ENCODE measurements at regions not wholly inside any gene's neighbourhood (a gene's known extent, or its start where the extent isn't known, plus 50 kb on each side); places are given as distances from the start of the nearest gene placed in this dataset.

DNA sequence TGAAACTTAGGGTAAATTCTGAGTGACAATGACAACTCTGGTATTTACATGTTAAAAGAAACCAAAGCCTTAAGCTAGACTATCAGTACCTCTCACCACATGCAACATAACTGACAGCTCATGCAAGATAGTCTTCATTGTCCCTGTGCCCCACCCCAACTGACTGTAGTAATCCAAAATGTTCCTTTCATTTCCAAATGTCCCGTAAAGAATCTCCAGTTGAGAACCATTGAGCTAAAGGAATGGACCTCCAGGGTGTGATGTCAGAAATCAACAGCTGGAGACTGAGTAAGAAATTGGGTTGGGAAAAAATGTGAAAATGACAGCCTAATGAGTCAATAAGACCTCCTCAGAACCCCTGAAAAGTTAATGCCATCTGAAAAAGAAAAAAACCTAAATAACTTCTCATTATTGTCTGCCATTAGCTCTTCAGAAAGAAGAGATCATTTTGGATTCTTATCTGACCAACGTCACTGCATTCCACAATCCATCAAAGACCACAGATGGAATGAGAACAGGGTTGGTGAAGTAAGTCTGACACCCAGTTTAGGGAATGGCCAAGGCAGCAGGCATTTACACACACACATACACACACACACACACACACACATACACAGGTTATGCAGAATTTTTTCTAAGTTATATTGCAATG, 51.7 kb upstream of the ACVR2A start:
- DNase-seq (ENCODE audit: extremely low read depth, low read depth): no peak

DNA sequence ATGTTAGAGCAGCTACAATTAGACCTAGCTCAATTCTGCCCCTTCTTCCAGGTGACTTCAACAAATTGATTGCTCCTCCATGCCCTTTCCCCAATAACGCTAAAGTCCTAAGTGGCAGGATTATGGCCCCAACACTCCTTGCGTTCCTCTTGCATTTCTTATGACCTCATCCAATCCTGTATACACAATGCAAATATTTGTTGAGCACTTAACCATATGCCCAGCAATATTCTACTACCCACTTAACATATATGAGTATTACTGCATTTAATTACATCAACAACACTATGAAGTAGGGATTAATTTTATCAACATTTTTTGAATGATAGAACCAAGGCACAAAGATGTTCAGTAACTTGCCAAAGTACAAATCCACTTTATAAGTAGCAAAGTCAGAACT, 54.2 kb upstream of the ACVR2A start:
- DNase-seq (ENCODE audit: extremely low read depth, low read depth): no peak

DNA sequence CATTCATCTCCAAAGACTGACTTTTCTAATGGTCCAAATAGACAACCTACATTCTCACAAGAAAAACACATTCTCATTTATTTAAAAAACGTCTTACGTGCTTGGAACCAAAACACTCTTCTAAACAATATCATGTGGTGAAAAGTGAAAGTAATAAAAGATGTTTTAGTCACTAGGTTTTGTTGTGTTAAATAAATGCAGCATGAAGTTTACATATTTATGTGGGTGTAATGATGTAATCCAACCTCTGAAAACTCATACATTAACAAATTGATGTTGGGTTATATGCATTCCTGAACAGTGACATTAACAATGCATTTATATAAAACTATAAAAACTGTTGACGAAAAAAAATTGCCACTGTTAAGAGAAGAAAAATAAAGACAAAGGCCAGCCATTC, 55.1 kb upstream of the ACVR2A start:
- no peak for DNase-seq (ENCODE audit: extremely low read depth, low read depth)

- no peak for DNase-seq (ENCODE audit: extremely low read depth, low read depth)
These were observed 55.5 kb upstream of the ACVR2A start for GRCh38 chr2:147789287-147789686.

DNA sequence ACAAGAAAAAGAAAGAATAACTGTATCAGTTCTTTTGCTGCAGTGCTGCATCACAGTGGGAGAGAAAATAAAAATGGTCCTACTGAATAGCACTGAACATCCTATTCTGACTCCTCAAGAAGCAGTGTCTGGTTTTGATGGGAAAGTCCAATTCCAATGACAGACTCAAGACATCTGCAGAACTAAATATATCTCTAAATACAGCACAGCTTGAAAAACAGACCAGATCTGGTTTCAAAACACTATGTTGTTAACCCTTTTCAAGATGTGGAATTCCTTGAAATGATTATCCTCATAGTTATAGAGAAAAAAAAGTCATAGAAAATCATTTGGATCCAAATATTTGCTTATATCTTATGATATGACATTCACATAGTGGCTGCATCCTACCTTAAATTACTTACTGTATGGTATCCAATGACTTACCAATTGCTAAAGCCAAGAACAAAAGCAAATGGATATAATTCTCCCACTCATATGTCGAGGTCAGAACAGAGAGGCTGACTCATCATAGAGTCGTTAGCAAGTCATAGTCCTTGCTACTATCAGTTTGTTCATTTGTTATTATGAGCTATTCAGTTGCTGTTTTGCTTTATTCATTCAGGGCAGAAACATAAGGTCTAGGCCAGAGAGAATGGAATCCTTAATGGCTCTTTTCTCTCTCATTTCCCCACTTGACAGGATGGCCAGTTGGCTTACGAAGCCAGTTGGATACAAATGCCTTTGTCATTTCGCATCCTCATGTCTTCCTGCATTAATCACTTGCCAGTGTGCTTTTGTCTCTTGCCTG, 62.5 kb upstream of the ACVR2A start:
- no peak for DNase-seq (ENCODE audit: extremely low read depth, low read depth)

DNA sequence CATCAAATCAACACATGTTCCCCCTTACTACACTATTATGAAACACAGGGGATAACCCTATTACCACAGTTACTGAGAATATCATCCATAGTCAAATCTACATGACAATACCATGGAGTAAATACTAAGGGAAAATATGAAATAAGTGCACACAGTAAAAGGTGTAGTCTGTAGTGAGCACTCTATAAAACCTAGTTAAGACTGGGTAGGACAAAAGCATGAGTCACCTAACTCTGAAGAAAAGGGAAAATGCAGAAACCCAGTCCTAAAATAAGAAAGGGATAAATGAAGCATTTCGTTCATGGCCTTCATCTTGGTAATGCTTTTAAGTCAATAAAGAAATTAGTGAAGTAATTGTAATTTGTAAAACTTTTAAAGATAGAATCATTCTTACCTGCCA, 65.4 kb upstream of the ACVR2A start:
- DNase-seq (ENCODE audit: extremely low read depth, low read depth): no peak

- no peak for DNase-seq (ENCODE audit: extremely low read depth, low read depth)
These were observed 67.4 kb upstream of the ACVR2A start for GRCh38 chr2:147777394-147777793.

DNA sequence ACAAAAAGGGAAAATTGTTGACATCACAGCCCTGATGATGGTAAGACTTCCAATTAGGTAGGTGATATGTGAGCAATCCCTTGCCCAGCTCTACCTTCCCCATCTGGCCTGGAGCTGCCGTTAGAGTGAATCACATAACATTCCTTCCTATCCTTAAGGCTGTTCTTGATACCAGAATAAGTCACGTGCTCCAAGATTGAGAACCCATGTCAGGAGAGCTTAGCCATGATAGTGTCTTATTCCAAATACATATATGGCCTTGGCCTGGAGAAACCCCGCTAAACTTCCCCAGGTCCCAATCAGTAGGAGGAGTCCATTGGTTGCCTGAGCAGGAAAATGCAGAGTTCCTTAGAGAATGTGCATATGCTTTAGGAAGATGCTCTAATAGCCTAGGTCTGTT, 70.0 kb upstream of the ACVR2A start:
- no peak for DNase-seq (ENCODE audit: extremely low read depth, low read depth)

- DNase-seq (ENCODE audit: extremely low read depth, low read depth): no peak
These were observed 71.3 kb upstream of the ACVR2A start for GRCh38 chr2:147773479-147773878.

DNA sequence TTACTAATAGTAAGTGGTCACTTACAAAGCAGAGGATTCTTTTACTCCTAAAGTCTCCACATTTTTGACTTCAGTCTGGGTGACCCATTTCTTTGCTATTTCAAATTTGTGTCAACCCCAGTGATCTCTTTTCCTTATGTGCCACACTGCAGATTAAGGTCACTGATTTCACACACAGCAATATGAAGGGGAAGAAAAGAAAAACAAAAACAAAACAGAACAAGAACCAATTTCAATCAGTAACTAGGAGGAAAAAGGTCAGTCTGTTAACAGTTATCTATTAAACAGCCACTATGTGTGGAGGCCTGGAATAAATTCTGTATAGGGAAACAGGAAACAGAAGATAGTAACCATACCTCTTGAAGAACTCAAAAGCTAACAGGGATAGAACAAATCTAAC, 72.0 kb upstream of the ACVR2A start:
- DNase-seq (ENCODE audit: extremely low read depth, low read depth): no peak

DNA sequence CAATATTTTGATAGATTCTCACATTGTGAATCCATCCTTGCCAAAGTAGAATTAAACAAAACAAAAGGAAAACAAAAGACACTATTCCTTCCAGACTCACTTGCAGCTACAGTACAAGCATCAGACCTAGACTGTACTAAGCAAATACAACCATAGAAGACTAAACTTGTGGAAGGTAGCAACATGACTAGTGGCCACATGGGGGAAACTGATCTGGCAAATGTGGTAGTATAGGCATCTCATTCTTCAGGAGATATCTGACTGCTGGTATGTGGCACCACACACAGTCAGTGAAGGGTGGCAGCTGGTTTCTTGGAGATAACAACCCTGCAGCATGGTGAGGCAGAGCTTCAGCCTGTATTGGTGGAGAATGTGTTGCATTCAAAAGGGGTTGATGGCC, 81.0 kb upstream of the ACVR2A start:
- DNase-seq (ENCODE audit: extremely low read depth, low read depth): no peak

GRCh38 chr2:147760984-147761383, 83.8 kb upstream of the ACVR2A start:
- DNase-seq (ENCODE audit: extremely low read depth, low read depth): no peak

GRCh38 chr2:147759536-147759935, 85.3 kb upstream of the ACVR2A start:
- DNase-seq (ENCODE audit: extremely low read depth, low read depth): no peak

DNA sequence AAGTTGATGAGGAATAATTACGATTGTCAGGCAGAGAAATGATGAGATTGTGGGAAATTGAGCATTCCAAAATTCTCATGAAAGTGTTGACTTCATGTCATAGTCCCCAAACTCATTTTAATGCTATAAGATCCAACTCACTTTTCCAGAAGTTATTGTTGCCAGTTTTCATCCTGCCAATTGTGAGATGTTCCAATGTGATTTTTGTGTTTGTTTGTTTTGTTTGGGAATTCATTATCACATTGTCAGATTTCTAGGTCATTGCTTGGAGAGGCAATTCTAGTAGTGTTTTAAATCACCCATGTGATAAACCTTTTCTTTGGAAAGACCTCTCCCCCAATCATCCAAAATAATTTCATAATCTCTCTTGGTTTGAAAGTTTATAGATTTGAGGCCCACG, 86.0 kb upstream of the ACVR2A start:
- DNase-seq (ENCODE audit: extremely low read depth, low read depth): no peak

GRCh38 chr2:147756069-147756468, 88.8 kb upstream of the ACVR2A start:
- DNase-seq (ENCODE audit: extremely low read depth, low read depth): no peak

GRCh38 chr2:147740211-147740927, 104.5 kb upstream of the ACVR2A start:
- DNase-seq (ENCODE audit: extremely low read depth, low read depth): no peak

- DNase-seq (ENCODE audit: extremely low read depth, low read depth): peak; percentile 12
These were observed 105.3 kb upstream of the ACVR2A start for GRCh38 chr2:147739508-147739907.

- DNase-seq (ENCODE audit: extremely low read depth, low read depth): no peak
These were observed 126.0 kb upstream of the ACVR2A start for GRCh38 chr2:147718831-147719230.

GRCh38 chr2:147716906-147717305, 127.9 kb upstream of the ACVR2A start:
- DNase-seq (ENCODE audit: extremely low read depth, low read depth): no peak

DNA sequence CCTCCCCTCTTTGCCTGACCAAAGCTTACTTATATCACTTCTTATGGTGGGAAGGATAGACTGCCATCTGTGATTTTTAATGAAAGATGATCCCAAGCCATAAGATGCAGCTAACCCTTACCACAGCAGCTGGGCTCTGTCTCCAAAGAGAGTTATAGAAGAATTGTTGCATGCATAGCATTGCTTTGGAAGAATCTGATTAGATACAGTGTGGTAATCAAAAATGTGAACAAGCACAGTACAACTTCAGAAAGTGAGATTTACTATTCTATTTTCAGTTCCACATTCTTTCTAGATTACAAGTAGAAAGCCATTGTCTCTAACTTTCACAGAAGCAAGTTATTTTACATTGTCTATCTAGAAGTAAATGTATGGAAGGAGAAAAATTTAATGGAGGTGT, 129.0 kb upstream of the ACVR2A start:
- no peak for DNase-seq (ENCODE audit: extremely low read depth, low read depth)

DNA sequence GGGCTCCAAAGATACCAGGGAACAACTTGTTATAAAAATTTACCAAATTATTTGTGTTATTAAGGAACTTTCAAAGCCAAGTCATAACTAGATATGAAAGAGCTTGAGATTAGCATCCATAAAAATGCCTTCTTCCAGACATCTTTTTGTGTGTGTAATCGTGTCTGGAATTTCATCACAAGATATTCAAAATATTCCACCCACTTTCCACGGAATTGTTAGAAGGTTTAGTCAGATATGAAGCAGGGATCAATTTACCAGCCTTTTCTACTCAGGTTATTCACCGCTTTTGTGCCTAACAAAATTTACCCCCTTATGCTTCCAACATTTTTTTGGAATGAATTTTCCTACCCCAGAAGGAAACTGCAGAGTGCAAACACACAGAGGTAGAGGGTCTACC, 130.2 kb upstream of the ACVR2A start:
- no peak for DNase-seq (ENCODE audit: extremely low read depth, low read depth)

- no peak for DNase-seq (ENCODE audit: extremely low read depth, low read depth)
These were observed 131.5 kb upstream of the ACVR2A start for GRCh38 chr2:147713349-147713748.

Data from NCI-H460 (cell line).